Smooth muscle cell (in vitro differentiated cells): ENCODE measurements at regions not wholly inside any gene's neighbourhood (a gene's known extent, or its start where the extent isn't known, plus 50 kb on each side); places are given as distances from the start of the nearest gene placed in this dataset.
"Not testable (repeated sequence)": the region's sequence is repeated elsewhere in the genome, so short reads cannot be mapped to it uniquely, and the experiment has no call there.

Source experiments
- DNase-seq: peaks from one replicate; lab custom pipeline; 2025; ENCODE audit not compliant: unreplicated experiment; lab: John Stamatoyannopoulos, UW
- H2AFZ ChIP-seq: fragments of 200-600 bp; sonication (generic); 2 replicates; pipeline ENCODE4 v1.6.0; 2016; ENCODE audit warnings: antibody characterized with exemption, low read depth, mild to moderate bottlenecking
- H3F3A ChIP-seq: fragments of 200-600 bp; sonication (generic); 2 replicates; pipeline ENCODE4 v1.6.0; 2017; ENCODE audit warnings: antibody characterized with exemption, low read depth
- H3K27ac ChIP-seq: fragments of 200-600 bp; sonication (generic); 2 replicates; pipeline ENCODE4 v1.5.1; 2016; ENCODE audit warnings: low read depth, mild to moderate bottlenecking
- H3K27me3 ChIP-seq: fragments of 200-600 bp; sonication (generic); 2 replicates; pipeline ENCODE4 v1.6.1; 2016; ENCODE audit warnings: low read depth, mild to moderate bottlenecking
- H3K36me3 ChIP-seq: fragments of 200-600 bp; sonication (generic); 2 replicates; pipeline ENCODE4 v1.5.1; 2016; ENCODE audit warnings: low read depth
- H3K4me1 ChIP-seq: fragments of 200-600 bp; sonication (generic); 2 replicates; pipeline ENCODE4 v1.5.1; 2016; ENCODE audit warnings: low read depth
- H3K4me2 ChIP-seq: fragments of 200-600 bp; sonication (generic); 2 replicates; pipeline ENCODE4 v1.6.0; 2016; ENCODE audit warnings: mild to moderate bottlenecking
- H3K4me3 ChIP-seq: fragments of 200-600 bp; sonication (generic); 2 replicates; pipeline ENCODE4 v1.5.1; 2016; ENCODE audit warnings: mild to moderate bottlenecking
- H3K79me2 ChIP-seq: fragments of 200-600 bp; sonication (generic); 2 replicates; pipeline ENCODE4 v1.6.0; 2016; ENCODE audit warnings: low read depth, mild to moderate bottlenecking
- H3K9ac ChIP-seq: fragments of 200-600 bp; sonication (generic); 2 replicates; pipeline ENCODE4 v1.6.0; 2016; ENCODE audit warnings: low read depth
- H3K9me3 ChIP-seq: fragments of 200-600 bp; sonication (generic); replicated peaks from 2 replicates; pipeline ENCODE4 v1.5.1; 2016; ENCODE audit warnings: low read depth
- H4K20me1 ChIP-seq: fragments of 200-600 bp; sonication (generic); 2 replicates; pipeline ENCODE4 v1.6.0; 2016; ENCODE audit warnings: low read depth
- WGBS: methylation state at CpG from one replicate; pipeline ENCODE4 v1.1.7; 2016; ENCODE audit warnings: low lambda C conversion rate; 5-methylcytosine and 5-hydroxymethylcytosine counted together
- TF ChIP-seq, protein P1 (sequence below): fragments of 200-600 bp; sonication (generic); IDR thresholded peaks from 2 replicates; pipeline ENCODE4 v1.5.1; 2017; ENCODE audit warnings: borderline replicate concordance, mild to moderate bottlenecking, antibody characterized with exemption; ENCODE audit not compliant: insufficient read depth, poor library complexity, severe bottlenecking

DNA sequence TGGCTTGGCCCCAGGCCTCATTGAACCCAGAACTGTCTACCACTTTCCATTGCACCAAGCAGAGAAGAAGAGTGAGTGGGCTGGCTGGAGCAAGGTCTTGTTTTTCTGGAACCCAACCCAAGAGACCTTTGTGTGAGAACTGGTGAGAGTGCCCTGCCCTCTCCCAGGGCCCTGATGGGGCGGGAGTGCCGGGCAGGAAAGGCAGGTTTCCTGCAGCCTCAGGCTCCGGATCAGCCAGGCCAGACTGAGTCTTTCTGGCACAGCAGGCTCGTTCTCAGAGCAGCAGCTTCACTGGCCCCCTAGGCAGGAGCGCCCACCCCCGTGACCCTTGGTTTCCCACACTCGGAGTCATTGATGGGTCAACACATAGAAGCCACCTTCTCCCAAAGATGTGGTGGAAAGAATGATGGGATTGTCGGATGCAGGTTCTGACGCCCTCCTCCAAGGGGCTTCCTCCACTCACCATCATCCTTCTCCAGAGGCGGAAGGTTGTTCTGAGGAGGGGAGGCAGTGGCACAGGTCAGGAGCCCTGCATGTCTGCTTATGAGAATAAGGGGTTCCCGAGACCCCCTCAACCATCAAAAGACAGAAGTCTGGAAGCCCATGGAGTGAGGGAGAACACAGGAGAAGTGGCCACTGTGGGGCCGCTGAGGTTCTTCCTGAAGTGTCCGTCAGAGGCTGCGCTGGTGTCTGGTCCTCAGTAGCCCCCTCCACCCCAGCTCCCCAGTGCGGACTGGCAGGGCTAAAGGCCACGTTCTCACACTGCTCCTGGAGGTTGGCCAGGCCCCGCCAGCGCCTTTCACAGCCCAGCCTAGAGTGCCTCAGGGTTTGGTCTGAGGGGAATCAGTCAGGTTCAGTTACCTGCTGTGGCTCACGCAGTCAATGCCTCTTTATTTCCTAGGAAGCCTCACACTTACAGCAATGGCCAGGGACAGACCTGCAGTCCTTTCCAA is 62.8 kb upstream of the LAPTM4A start:
- DNase-seq: no peak
- 81% methylated on average over 19 of the region's 19 CpGs for WGBS

DNA sequence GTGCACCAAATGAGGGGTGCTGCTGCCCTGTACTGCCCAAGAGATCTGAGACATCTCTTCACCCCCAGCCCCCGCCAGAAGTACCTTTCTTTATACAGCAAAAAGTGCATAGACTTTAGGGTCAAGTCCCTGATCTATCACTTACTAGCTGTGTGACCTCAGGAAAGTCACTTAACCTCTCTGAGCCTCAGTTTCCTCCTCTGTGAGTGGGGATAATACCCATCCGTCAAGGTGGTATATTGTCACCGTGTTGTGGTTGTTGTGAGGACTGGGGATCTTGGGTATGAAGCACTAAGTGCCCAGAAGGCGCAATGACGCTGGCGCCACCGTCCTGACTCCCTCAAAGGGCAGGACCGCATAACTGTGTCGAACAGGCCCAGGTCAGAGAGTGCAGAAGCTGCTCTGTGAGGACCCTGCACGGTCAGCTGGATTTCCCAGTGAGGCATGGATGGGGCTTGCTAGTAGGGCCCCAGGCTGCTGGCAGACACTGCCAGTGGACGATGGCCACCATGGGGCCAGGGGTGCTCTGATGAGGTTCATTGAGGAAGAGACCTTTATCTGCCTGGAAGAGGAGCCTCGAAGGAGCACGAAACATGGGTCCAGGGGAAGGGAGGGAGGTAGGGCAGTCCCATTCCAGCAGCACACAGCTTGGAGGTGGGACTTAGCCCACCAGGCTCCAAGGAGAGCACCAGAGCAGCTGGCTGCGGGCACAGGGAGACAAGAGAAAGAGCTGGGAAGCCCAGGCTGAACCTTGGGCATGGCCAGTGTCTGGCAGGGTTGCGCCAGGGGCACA is 61.8 kb upstream of the LAPTM4A start:
- no peak overlapping the region for H3K9ac ChIP-seq
- no peak overlapping the region for H3K4me2 ChIP-seq
- H3K9me3 ChIP-seq: no peaks in the 10 kb centered on the region
- no peaks in the 10 kb centered on the region for H3K79me2 ChIP-seq
- H3K4me3 ChIP-seq: no peak overlapping the region
- no peak overlapping the region for H3K27ac ChIP-seq
- H4K20me1 ChIP-seq: no peaks in the 10 kb centered on the region
- H3K36me3 ChIP-seq: no peaks in the 10 kb centered on the region
- no peaks in the 10 kb centered on the region for H3K4me1 ChIP-seq
- WGBS: 93% methylated on average over 15 of the region's 15 CpGs
- TF ChIP-seq, protein P1, sequence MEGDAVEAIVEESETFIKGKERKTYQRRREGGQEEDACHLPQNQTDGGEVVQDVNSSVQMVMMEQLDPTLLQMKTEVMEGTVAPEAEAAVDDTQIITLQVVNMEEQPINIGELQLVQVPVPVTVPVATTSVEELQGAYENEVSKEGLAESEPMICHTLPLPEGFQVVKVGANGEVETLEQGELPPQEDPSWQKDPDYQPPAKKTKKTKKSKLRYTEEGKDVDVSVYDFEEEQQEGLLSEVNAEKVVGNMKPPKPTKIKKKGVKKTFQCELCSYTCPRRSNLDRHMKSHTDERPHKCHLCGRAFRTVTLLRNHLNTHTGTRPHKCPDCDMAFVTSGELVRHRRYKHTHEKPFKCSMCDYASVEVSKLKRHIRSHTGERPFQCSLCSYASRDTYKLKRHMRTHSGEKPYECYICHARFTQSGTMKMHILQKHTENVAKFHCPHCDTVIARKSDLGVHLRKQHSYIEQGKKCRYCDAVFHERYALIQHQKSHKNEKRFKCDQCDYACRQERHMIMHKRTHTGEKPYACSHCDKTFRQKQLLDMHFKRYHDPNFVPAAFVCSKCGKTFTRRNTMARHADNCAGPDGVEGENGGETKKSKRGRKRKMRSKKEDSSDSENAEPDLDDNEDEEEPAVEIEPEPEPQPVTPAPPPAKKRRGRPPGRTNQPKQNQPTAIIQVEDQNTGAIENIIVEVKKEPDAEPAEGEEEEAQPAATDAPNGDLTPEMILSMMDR: no peak
- H2AFZ ChIP-seq: no peak overlapping the region
- no peaks in the 10 kb centered on the region for H3F3A ChIP-seq
- no peaks in the 10 kb centered on the region for H3K27me3 ChIP-seq
- DNase-seq: no peak

More for the DNA sequence above, 62.8 kb upstream of the LAPTM4A start:
- H3K4me2 ChIP-seq: no peak overlapping the region
- TF ChIP-seq, protein P1: no peak
- H3K27ac ChIP-seq: no peak overlapping the region
- H3K4me1 ChIP-seq: no peaks in the 10 kb centered on the region
- H3K9ac ChIP-seq: no peak overlapping the region
- no peaks in the 10 kb centered on the region for H3K79me2 ChIP-seq
- H3K4me3 ChIP-seq: no peak overlapping the region
- H3K9me3 ChIP-seq: no peaks in the 10 kb centered on the region
- H3F3A ChIP-seq: no peaks in the 10 kb centered on the region
- no peaks in the 10 kb centered on the region for H4K20me1 ChIP-seq
- no peak overlapping the region for H2AFZ ChIP-seq
- no peaks in the 10 kb centered on the region for H3K27me3 ChIP-seq
- H3K36me3 ChIP-seq: no peaks in the 10 kb centered on the region

DNA sequence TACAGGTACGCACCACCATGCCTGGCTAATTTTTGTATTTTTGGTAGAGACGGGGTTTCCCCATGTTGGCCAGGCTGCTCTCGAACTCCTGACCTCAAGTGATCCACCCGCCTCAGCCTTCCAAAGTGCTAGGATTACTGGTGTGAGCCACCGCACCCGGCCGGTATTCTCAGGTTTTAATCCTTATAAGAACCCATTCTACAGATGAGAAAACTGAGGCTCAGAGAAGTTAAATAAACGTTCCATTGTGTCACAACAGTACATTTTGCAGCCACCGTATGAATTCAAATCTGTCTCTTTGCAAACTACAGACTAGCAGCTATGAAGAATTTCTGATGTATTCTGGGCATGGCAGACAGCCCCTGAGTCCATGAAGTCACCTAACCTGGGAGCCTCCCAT is 60.9 kb upstream of the LAPTM4A start:
- not testable (repeated sequence) for H3F3A ChIP-seq, H3K79me2 ChIP-seq, H3K27me3 ChIP-seq, H3K27ac ChIP-seq, H3K4me1 ChIP-seq, H3K4me3 ChIP-seq, H3K9ac ChIP-seq, H4K20me1 ChIP-seq, H2AFZ ChIP-seq, DNase-seq, H3K9me3 ChIP-seq, H3K36me3 ChIP-seq, H3K4me2 ChIP-seq
- WGBS: 97% methylated on average over 9 of the region's 9 CpGs
